GM12878 (cell line): ENCODE measurements at regions not wholly inside any gene's neighbourhood (a gene's known extent, or its start where the extent isn't known, plus 50 kb on each side); places are given as distances from the start of the nearest gene placed in this dataset.

Experiments
- ATAC-seq: fragments of 200-7000 bp; cut with Tn5 transposase; 3 replicates; pipeline ENCODE4 v1.9.1; 2020; ENCODE audit warnings: mild to moderate bottlenecking, moderate library complexity
- BruUV-seq: library from RNA; stranded (reverse); fragments of 400-500 nt; replicated peaks from 2 replicates; lab custom pipeline; 2021; lab: Mats Ljungman, UMichigan
- CTCF ChIA-PET: fragments of 300-600 bp; sonication (Branson Sonifier 250); formaldehyde crosslinking; extraction: SDS; loops from one replicate; lab custom pipeline; 2021; ENCODE audit warnings: inconsistent platforms; lab: Yijun Ruan, JAX
- POLR2A ChIA-PET: fragments of 350-600 bp; formaldehyde crosslinking; extraction: SDS; loops from one replicate; lab custom pipeline; 2021; ENCODE audit warnings: inconsistent platforms; lab: Charles Lee
- RAD21 ChIA-PET: fragments of 300-600 bp; sonication (Branson Sonifier 250); formaldehyde crosslinking; loops from one replicate; lab custom pipeline; 2023; ENCODE audit warnings: antibody characterized with exemption; ENCODE audit not compliant: unreplicated experiment; lab: Charles Lee
- SMC1A ChIA-PET: fragments of 300-600 bp; sonication (Branson Sonifier 250); formaldehyde crosslinking; loops from one replicate; lab custom pipeline; 2023; ENCODE audit not compliant: unreplicated experiment, uncharacterized antibody; lab: Charles Lee
- DNase-seq: peaks from one replicate; pipeline ENCODE4 v3.0.0-alpha.2; 2011; ENCODE audit warnings: low read depth, low spot score
- FAIRE-seq: peaks from 3 replicates; lab custom pipeline; 2011; peaks lifted over from hg19 to GRCh38; lab: Jason Lieb, UNC
- H2AFZ ChIP-seq: 2 replicates; pipeline ENCODE4 v1.6.0; 2011; ENCODE audit warnings: low read depth, low read length, control low read depth; ENCODE audit not compliant: control insufficient read depth
- H3K27ac ChIP-seq: 2 replicates; pipeline ENCODE4 v1.5.1; 2011; ENCODE audit warnings: control low read depth; ENCODE audit not compliant: control insufficient read depth, insufficient read depth
- H3K27me3 ChIP-seq, 2 experiments: replicated peaks in 1 of 2; 2 replicates each; pipeline versions ENCODE4 v1.6.0 to v1.6.1; 2011; ENCODE audit warnings: low read length in 1 of 2; ENCODE audit not compliant: control insufficient read depth in 2 of 2, insufficient read depth in 2 of 2
- H3K36me3 ChIP-seq, 2 experiments: 2 replicates each; pipeline ENCODE4 v1.5.1; 2011; ENCODE audit warnings: low read length in 1 of 2; ENCODE audit not compliant: control insufficient read depth in 2 of 2, insufficient read depth in 2 of 2
- H3K4me1 ChIP-seq: 2 replicates; pipeline ENCODE4 v1.6.1; 2011; ENCODE audit warnings: mild to moderate bottlenecking, low read length, moderate library complexity, mixed read lengths; ENCODE audit not compliant: control insufficient read depth, insufficient read depth
- H3K4me2 ChIP-seq: 2 replicates; pipeline ENCODE4 v1.6.0; 2011; ENCODE audit warnings: control low read depth; ENCODE audit not compliant: control insufficient read depth, insufficient read depth
- H3K4me3 ChIP-seq: fragments of 200-600 bp; sonication (generic); 2 replicates; pipeline ENCODE4 v1.5.1; 2016
- H3K79me2 ChIP-seq: 2 replicates; pipeline ENCODE4 v1.6.0; 2011; ENCODE audit warnings: low read length; ENCODE audit not compliant: control insufficient read depth, insufficient read depth
- H3K9ac ChIP-seq: 2 replicates; pipeline ENCODE4 v1.8.0; 2011; ENCODE audit warnings: low read length, control low read depth, mixed read lengths; ENCODE audit not compliant: control insufficient read depth, insufficient read depth
- H3K9me3 ChIP-seq: replicated peaks from 3 replicates; pipeline ENCODE4 v1.5.1; 2011; ENCODE audit warnings: mild to moderate bottlenecking, low read length; ENCODE audit not compliant: control insufficient read depth, insufficient read depth
- H4K20me1 ChIP-seq: 2 replicates; pipeline ENCODE4 v1.6.0; 2011; ENCODE audit not compliant: control insufficient read depth, insufficient read depth
- CREM ChIP-seq: IDR thresholded peaks from 2 replicates; pipeline ENCODE4 v1.6.1; 2014; ENCODE audit warnings: antibody characterized with exemption, low read depth
- FOXM1 ChIP-seq: IDR thresholded peaks from 2 replicates; pipeline ENCODE4 v1.6.1; 2012; ENCODE audit warnings: low read depth, mild to moderate bottlenecking, inconsistent platforms, low read length, moderate library complexity
- IRF4 ChIP-seq: IDR thresholded peaks from 2 replicates; pipeline ENCODE4 v1.6.1; 2011; ENCODE audit warnings: low read depth, low read length
- KAT2A ChIP-seq: conservative IDR thresholded peaks from 2 replicates; pipeline ENCODE4 v1.6.1; 2011; ENCODE audit warnings: low read depth, low read length; ENCODE audit not compliant: control insufficient read depth
- NFXL1 ChIP-seq: fragments of 450-650 bp; IDR thresholded peaks from 2 replicates; pipeline ENCODE4 v1.6.1; 2017; ENCODE audit warnings: antibody characterized with exemption, mild to moderate bottlenecking, borderline replicate concordance
- NKRF ChIP-seq: fragments of 450-650 bp; conservative IDR thresholded peaks from 2 replicates; pipeline ENCODE4 v1.6.1; 2017; ENCODE audit warnings: mild to moderate bottlenecking, moderate library complexity
- NR2F1 ChIP-seq: fragments of 450-650 bp; conservative IDR thresholded peaks from 2 replicates; pipeline ENCODE4 v1.6.1; 2017; ENCODE audit warnings: mild to moderate bottlenecking
- PML ChIP-seq: IDR thresholded peaks from 2 replicates; pipeline ENCODE4 v1.6.1; 2012; ENCODE audit warnings: low read length, inconsistent platforms
- POU2F2 ChIP-seq: IDR thresholded peaks from 3 replicates; pipeline ENCODE4 v1.6.1; 2011; ENCODE audit warnings: low read depth, mild to moderate bottlenecking, low read length, borderline replicate concordance
- SMAD1 ChIP-seq: fragments of 450-650 bp; IDR thresholded peaks from 2 replicates; pipeline ENCODE4 v1.6.1; 2018; ENCODE audit warnings: mild to moderate bottlenecking, low read depth; ENCODE audit not compliant: partially characterized antibody
- SMARCA5 ChIP-seq: fragments of 450-650 bp; IDR thresholded peaks from 2 replicates; pipeline ENCODE4 v1.6.1; 2017; ENCODE audit warnings: mild to moderate bottlenecking
- TCF12 ChIP-seq: IDR thresholded peaks from 2 replicates; pipeline ENCODE4 v1.6.1; 2011; ENCODE audit warnings: low read depth, mild to moderate bottlenecking, low read length
- YY1 ChIP-seq: IDR thresholded peaks from 2 replicates; pipeline ENCODE4 v1.6.1; 2011; ENCODE audit warnings: low read depth, mild to moderate bottlenecking, low read length
- ZBTB11 ChIP-seq: fragments of 450-650 bp; formaldehyde crosslinking; IDR thresholded peaks from 2 replicates; pipeline ENCODE4 v1.5.0; 2022; ENCODE audit warnings: mild to moderate bottlenecking, missing genetic modification characterization
- WGBS: methylation state at CpG from one replicate; pipeline ENCODE4 v1.1.6; 2016; ENCODE audit warnings: low lambda C conversion rate; ENCODE audit not compliant: insufficient replicate concordance, insufficient coverage; ENCODE audit errors: missing lambda C conversion rate; 5-methylcytosine and 5-hydroxymethylcytosine counted together
- in situ Hi-C: fragments of 300-500 bp; cut with MboI; formaldehyde crosslinking; loops from 9 replicates; pipeline ENCODE4 v1.14.3; 2018; ENCODE audit warnings: mixed read lengths
- intact Hi-C: fragments of 100-400 bp; cut with micrococcal nuclease; formaldehyde crosslinking; loops from one replicate; pipeline ENCODE4 v1.14.2; 2022; ENCODE audit not compliant: unreplicated experiment
- TF ChIP-seq, protein P1 (sequence below): fragments of 450-650 bp; IDR thresholded peaks from 2 replicates; pipeline ENCODE4 v1.6.1; 2017; ENCODE audit warnings: mild to moderate bottlenecking, moderate library complexity

- TF ChIP-seq NKRF: no peak
- TF ChIP-seq, protein P1, sequence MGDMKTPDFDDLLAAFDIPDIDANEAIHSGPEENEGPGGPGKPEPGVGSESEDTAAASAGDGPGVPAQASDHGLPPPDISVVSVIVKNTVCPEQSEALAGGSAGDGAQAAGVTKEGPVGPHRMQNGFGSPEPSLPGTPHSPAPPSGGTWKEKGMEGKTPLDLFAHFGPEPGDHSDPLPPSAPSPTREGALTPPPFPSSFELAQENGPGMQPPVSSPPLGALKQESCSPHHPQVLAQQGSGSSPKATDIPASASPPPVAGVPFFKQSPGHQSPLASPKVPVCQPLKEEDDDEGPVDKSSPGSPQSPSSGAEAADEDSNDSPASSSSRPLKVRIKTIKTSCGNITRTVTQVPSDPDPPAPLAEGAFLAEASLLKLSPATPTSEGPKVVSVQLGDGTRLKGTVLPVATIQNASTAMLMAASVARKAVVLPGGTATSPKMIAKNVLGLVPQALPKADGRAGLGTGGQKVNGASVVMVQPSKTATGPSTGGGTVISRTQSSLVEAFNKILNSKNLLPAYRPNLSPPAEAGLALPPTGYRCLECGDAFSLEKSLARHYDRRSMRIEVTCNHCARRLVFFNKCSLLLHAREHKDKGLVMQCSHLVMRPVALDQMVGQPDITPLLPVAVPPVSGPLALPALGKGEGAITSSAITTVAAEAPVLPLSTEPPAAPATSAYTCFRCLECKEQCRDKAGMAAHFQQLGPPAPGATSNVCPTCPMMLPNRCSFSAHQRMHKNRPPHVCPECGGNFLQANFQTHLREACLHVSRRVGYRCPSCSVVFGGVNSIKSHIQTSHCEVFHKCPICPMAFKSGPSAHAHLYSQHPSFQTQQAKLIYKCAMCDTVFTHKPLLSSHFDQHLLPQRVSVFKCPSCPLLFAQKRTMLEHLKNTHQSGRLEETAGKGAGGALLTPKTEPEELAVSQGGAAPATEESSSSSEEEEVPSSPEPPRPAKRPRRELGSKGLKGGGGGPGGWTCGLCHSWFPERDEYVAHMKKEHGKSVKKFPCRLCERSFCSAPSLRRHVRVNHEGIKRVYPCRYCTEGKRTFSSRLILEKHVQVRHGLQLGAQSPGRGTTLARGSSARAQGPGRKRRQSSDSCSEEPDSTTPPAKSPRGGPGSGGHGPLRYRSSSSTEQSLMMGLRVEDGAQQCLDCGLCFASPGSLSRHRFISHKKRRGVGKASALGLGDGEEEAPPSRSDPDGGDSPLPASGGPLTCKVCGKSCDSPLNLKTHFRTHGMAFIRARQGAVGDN: no peak
- no peak for TF ChIP-seq TCF12
- no peak for TF ChIP-seq YY1
- TF ChIP-seq, all 136 proteins: peak for 0
These were observed 757.3 kb upstream of the PABPC4L start (continued) for GRCh38 chr4:134958862-134959261.

DNA sequence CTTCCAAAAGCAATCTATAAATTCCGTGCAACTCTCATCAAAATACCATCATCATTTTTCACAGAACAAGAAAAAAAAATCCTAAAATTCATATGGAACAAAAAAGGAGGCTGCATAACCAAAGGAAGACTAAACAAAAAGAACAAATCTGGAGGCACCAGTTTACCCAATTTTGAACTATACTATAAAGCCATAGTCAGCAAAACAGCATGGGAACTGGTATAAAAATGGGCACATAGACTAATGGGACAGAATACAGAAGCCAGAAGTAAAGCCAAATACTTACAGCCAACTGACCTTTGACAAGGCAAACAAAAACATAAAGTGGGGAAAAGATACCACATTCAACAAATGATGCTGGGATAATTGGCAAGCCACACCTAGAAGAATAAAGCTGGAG, 753.5 kb upstream of the PABPC4L start:
- BruUV-seq: no TSS peak
- CTCF ChIA-PET: no interaction called here
- 0% methylated on average over 1 of the region's 1 CpG for WGBS
- POLR2A ChIA-PET: no interaction called here
- Histone ChIP-seq H3K27ac (no peak overlapping the region), H4K20me1 (no peaks in the 10 kb centered on the region), H3K27me3 (no peaks in the 10 kb centered on the region), H3K79me2 (no peaks in the 10 kb centered on the region), H3K9me3 (no peaks in the 10 kb centered on the region), H3K4me2 (no peak overlapping the region), H3K36me3 (no peaks in the 10 kb centered on the region), H3K9ac (no peak overlapping the region), H3K4me1 (no peaks in the 10 kb centered on the region), H2AFZ (no peak overlapping the region), H3K4me3 (no peak overlapping the region)
- in situ Hi-C loops (no loop called here), intact Hi-C loops (no loop called here)
- ATAC-seq (no peak), FAIRE-seq (no peak), DNase-seq (no peak)
- SMC1A ChIA-PET: interaction anchor here (0.7 kb wide), 1 partner anchor 51 kb away, joined by 3 read pairs; no protein-coding TSS in a partner anchor
- RAD21 ChIA-PET: no interaction called here
- no peak for TF ChIP-seq KAT2A
- no peak for TF ChIP-seq SMAD1
- TF ChIP-seq TCF12: no peak
- no peak for TF ChIP-seq CREM
- TF ChIP-seq PML: no peak
- no peak for TF ChIP-seq FOXM1
- no peak for TF ChIP-seq ZBTB11 (CRISPR knock-in tag)
- TF ChIP-seq SMARCA5: no peak
- no peak for TF ChIP-seq NFXL1
- TF ChIP-seq POU2F2: no peak
- TF ChIP-seq NR2F1: no peak
- TF ChIP-seq IRF4: no peak
